Smooth muscle cell of the brain vasculature (primary cell): ENCODE measurements at regions not wholly inside any gene's neighbourhood (a gene's known extent, or its start where the extent isn't known, plus 50 kb on each side); places are given as distances from the start of the nearest gene placed in this dataset.
"Not testable (repeated sequence)": the region's sequence is repeated elsewhere in the genome, so short reads cannot be mapped to it uniquely, and the experiment has no call there.

Experiments
- DNase-seq: peaks from one replicate; pipeline ENCODE4 v3.0.0-alpha.2; 2012; ENCODE audit warnings: low read depth, low spot score

DNA sequence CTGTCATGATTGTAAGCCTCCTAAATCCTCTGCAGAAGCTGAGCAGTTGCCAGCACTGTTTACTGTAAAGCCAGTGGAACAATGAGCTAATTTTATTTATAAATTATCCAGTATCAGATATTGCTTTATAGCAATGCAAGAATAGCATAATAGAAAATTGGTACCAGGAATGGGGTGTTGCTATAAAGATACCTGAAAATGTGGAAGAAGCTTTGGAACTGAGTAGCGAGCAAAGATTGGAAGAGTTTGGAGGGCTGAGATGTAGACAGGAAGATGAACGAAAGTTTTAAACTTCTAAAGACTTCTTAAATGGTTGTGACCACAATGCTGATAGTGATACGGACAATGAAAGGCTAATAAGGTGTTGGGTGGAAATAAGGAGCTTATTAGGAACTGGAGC is 917.4 kb upstream of the POT1 start:
- DNase-seq: no peak

GRCh38 chr7:125845686-125846085 is 916.1 kb upstream of the POT1 start:
- DNase-seq: no peak

- DNase-seq: no peak
Observed at GRCh38 chr7:125834421-125834820, 904.8 kb upstream of the POT1 start.

GRCh38 chr7:125833839-125834238 is 904.2 kb upstream of the POT1 start:
- DNase-seq: no peak

DNA sequence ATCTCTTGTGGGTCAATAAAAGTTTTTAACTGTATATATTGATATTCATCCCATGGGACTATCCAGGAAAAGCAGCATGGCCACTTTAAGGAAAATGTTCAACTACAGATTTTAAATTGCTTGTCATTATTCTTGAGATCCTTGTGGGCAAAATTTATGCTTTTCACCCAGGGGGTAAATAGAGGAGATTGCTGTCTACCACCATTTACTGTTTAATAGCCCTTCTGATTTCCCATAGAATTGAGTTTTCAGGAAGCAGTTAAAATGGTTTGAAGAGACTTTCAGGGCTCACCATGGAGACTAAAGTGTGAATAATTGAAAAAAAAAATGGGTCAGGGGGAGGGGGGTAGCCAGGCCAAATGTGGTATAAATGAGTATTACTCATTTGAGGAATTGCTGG is 901.1 kb upstream of the POT1 start:
- no peak for DNase-seq

- DNase-seq: no peak
Observed at GRCh38 chr7:125828153-125828700, 898.6 kb upstream of the POT1 start.

GRCh38 chr7:125823538-125823937 is 893.9 kb upstream of the POT1 start:
- no peak for DNase-seq

GRCh38 chr7:125820495-125820894 is 890.9 kb upstream of the POT1 start:
- DNase-seq: no peak

DNA sequence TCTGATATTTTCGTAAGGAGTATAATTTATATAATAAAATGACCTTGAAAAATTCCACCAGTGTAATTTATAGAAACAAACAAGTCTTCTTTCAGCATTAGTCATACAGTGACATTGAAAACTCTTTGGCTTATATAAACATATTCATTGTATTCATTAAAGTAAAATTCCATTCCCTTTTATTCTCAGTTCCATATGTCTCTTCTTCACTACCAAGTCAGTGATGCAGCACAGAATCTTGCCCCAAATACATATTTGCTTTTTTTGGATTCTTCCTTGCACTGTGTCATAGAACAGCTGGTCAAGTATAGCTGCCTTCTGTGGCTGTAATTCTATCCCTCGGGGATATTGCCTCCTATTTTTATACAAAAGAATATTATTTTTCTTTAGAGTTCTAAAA is 884.5 kb upstream of the POT1 start:
- DNase-seq: peak; percentile 18

GRCh38 chr7:125806491-125806890 is 876.9 kb upstream of the POT1 start:
- DNase-seq: not testable (repeated sequence)

GRCh38 chr7:125804273-125804672 is 874.6 kb upstream of the POT1 start:
- DNase-seq: no peak

GRCh38 chr7:125780153-125780552 is 850.5 kb upstream of the POT1 start:
- DNase-seq: no peak

DNA sequence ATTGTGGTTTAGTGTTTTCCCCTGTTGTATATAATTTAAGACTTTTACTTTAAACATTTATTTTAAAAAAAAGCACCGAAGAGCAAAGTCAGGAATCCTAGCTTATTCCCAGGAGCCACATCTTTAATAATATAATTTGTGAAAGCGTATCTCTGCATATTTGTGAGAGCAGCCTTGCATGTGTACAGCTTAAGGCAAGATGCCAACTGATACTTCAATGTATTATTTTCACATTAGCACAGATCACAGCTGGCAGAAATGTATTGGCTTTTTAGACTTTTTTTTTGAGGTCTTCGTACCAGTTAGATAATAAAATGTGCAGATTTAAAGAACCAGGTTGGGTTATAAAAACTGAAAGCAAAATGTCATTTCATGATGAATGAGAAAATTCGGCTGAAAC is 845.7 kb upstream of the POT1 start:
- DNase-seq: no peak

GRCh38 chr7:125773113-125773785 is 843.6 kb upstream of the POT1 start:
- no peak for DNase-seq

GRCh38 chr7:125747966-125748365 is 818.3 kb upstream of the POT1 start:
- no peak for DNase-seq

DNA sequence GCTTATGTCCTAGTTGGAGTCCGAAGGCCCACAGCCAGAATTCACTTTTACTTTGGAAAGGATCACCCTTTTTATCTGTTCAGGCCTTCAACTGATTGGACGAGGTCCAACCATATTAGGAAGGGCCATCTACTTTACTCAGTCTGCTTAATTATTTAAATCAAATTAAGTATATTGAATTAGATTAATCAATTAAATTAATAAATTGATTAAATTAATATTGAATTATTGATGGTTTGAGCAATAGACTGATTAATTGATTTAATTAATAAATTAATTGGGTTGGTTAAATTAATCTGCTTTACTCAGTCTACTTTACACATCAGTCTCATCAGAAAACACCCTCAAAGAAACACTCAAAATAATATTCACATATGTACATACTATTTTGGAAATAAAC is 816.9 kb upstream of the POT1 start:
- no peak for DNase-seq

GRCh38 chr7:125727215-125727614 is 797.6 kb upstream of the POT1 start:
- no peak for DNase-seq

- DNase-seq: no peak
Observed at GRCh38 chr7:125695626-125696025, 766.0 kb upstream of the POT1 start.

DNA sequence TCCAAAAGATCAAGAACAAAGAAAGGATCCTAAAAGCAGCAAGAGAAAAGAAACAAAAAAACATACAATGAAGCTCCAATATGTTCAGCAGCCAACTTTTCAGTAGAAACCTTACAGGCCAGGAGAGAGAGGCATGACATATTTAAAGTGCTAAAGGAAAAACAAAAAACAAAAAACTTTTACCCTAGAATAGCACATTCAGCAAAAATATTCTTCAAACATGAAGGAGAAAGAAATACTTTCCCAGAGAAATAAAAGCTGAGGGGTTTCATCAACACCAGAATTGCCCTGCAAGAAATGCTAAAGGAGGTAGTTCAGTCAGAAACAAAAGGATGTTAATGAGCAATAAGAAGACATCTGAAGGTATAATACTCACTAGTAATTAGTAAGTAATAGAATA is 753.5 kb upstream of the POT1 start:
- DNase-seq: no peak

- no peak for DNase-seq
Observed at GRCh38 chr7:125681508-125681907, 751.9 kb upstream of the POT1 start.

DNA sequence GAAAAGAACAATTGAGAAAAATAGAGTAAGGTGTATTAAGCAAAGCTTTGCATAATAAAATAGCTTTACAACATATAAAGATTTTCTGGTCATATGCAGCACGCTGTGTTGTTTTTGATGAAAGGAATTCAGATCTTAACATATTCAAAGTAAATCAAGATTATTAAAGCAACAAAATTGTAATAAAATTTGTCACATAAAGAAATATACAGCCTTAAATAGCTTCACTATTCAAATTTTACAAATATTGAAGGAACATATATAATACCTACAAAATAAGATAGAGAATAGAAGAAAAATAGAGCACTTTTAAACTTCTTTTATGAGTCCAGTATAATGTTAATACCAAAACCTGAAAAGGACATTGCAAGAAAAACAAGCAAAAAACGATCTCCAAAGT is 749.1 kb upstream of the POT1 start:
- DNase-seq: no peak

GRCh38 chr7:125675640-125676039 is 746.0 kb upstream of the POT1 start:
- no peak for DNase-seq

- DNase-seq: no peak
Observed at GRCh38 chr7:125675169-125675568, 745.5 kb upstream of the POT1 start.
